Activated CD4-positive, alpha-beta T cell treated with anti-CD3 and anti-CD28 coated beads, Interleukin-2, amount 50 U/mL, for 24 hours (primary cell): ENCODE measurements at regions not wholly inside any gene's neighbourhood (a gene's known extent, or its start where the extent isn't known, plus 50 kb on each side); places are given as distances from the start of the nearest gene placed in this dataset.
"Not testable (repeated sequence)": the region's sequence is repeated elsewhere in the genome, so short reads cannot be mapped to it uniquely, and the experiment has no call there.

ENCODE experiments used
- DNase-seq, 2 donors: peaks; one replicate each; pipeline ENCODE4 v3.0.0-alpha.2; 2020; ENCODE audit warnings: low read depth in 1 of 2, low spot score in 1 of 2

DNA sequence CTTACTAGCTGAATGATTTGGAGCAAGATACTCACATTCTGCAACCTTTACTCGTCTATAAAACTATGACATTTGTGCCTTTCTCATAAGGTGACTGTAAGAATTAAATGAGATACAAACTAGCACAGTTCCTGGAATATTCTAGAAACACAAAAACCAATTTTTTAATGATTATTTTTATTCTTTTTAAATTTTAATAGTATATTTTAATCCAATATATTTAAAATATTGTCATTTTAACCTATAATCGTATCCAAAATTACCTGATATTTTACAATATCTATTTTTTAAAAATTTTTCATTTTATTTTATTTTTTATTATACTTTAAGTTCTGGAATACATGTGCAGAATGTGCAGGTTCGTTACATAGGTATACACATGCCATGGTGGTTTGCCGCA, 238.1 kb downstream of the OLFM4 start:
- no peak for DNase-seq

- DNase-seq: no peak
Measured at GRCh38 chr13:53269634-53270033, 241.0 kb downstream of the OLFM4 start.

DNA sequence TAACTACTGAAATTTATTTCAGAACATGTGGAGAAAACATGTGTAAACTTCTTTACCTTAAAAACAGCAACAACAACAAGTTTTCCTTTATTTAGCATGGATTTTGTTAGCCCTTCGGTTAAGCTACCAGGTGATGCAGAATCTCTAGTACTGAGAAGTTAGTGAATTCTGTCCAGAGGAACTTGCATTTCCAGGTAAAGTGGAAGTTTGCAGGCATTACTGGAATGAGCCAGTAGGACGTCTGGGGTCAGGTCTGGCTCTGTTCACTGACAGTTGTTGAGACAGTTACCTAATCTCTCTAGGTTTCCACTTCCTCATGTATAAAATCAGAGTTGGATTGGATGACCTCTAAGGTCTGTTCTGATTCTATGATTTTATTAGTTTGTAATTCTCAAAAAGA, 244.3 kb downstream of the OLFM4 start:
- DNase-seq: no peak

GRCh38 chr13:53276265-53276664, 247.7 kb downstream of the OLFM4 start:
- no peak for DNase-seq

GRCh38 chr13:53281677-53282076, 253.1 kb downstream of the OLFM4 start:
- no peak for DNase-seq

DNA sequence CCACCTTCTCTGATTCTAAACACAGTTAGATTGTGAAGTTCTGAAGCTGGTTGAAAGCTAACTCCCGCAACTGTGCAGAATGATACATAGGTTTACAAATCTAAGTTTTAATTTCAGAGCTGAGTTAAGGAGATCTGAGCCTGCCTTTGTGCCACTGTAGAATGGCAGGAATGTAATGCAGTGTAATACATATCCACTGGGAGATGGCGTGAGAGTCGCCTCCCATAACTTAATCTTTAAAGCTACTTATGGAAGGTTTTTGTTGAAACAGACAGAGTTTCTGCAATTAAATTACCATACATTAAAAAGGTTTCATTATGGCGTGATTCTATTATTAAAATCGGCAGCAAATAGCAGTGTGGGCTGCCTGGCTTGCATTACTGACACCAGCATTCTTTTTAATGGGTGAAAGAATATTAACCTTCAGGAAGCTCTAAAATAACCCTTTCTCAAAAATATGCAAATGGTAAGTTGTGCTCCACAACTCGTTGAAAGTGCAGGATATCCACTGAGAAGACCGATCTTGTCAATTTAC, 257.4 kb downstream of the OLFM4 start:
- no peak for DNase-seq

GRCh38 chr13:53298396-53298795, 269.8 kb downstream of the OLFM4 start:
- DNase-seq: no peak

DNA sequence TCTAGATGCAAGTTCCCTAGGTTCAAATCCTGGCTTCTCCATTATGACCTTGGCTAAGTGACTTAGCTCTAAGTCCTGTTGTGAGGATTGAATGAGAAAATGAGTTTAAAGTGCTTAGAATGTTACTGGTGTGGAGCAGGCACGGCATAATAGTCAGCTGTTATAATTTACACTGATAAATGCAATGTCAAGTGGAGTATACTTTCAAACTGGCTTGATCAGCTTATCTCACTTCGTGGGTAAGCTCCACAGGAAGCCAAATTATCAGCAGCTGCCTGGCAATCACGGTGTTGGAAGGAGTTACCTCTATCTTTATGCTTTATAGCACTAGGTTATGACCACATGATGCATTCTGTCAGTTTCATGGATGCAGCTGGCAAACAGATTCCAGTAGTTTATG, 272.8 kb downstream of the OLFM4 start:
- no peak for DNase-seq

GRCh38 chr13:53305419-53305818, 276.8 kb downstream of the OLFM4 start:
- DNase-seq: not testable (repeated sequence)

DNA sequence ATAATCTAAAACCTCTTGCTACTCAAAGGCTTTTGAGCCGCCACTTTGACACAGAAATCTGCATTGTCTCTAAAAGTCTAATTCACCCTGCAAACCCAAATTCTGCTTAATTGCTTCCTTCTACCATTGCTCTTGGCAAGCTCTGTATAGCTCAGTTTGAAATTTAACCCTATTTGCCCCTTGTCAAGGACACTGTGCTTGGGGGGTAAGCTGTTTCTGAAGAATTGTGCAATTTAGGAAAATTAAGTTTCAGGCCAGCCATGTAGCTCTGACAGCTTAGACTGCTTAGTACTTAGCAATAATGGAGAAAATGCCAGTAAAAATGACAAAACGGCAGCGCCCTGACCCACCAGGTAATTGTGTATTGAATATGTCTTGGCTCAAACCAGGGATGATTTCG, 282.2 kb downstream of the OLFM4 start:
- DNase-seq: no peak

DNA sequence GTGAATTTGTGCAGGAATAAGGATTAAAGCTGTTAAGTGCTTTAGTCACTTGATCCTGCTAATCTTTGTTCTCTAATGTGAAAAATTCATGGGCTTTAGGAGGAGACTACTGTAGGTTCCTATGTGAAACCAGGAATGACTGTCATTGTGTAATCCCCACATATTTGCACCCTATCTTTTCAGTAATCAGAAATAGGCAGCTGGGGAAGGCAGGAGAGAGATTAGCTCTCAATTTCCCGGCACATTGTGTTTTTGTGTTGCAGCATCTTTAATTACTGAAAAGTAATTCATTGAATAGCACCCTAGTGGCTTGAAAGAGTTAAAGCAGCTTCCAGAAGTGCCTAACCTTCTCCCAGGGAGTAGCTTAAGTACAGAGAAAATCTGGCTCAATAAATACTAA, 282.9 kb downstream of the OLFM4 start:
- DNase-seq: no peak

DNA sequence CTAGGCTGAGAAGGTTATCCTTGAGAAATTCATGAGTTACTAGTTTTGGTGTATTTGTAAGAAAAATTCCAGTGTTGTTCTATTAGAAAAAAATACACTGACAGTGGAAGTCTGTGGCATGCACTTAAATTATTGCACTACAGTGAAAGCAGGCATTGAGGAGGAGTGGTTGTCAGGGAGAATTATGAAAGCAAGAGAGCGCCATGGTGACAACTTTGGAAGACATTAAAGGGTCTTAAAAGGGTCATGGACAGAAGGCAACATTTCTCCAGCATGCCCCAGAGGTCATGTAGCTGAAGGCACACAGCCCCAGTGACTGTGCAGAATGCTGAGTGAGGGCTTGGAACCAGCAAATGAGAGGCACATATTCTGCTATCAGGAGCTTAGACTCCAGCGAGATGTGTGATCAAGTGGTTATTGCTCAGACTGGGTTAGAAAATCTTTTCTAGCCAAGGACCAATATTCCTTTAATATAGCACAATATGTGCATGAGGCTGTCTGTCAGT, 292.7 kb downstream of the OLFM4 start:
- no peak for DNase-seq

DNA sequence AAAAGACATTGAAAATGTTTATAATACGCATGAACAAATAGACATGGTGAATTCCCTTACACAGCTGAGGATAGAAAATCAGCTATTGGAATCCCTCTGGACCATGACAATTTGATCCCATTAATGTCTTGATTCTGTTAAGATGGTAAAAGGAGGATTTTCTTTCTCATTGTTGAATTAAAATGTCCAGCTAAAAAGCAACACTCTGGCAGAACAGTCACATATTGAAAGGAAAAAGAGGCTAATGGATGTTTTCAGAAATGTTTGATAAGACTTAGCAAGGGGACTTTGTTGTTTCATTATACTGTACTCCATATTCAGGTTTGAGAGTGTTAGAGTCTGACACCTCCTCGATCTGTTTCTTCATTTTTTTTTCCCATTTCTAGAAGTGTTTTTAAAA, 296.0 kb downstream of the OLFM4 start:
- DNase-seq: no peak

GRCh38 chr13:53326716-53327115, 298.1 kb downstream of the OLFM4 start:
- no peak for DNase-seq

- DNase-seq: no peak
Measured at GRCh38 chr13:53327680-53328315, 299.2 kb downstream of the OLFM4 start.

- DNase-seq: no peak
Measured at GRCh38 chr13:53336441-53337160, 308.0 kb downstream of the OLFM4 start.

DNA sequence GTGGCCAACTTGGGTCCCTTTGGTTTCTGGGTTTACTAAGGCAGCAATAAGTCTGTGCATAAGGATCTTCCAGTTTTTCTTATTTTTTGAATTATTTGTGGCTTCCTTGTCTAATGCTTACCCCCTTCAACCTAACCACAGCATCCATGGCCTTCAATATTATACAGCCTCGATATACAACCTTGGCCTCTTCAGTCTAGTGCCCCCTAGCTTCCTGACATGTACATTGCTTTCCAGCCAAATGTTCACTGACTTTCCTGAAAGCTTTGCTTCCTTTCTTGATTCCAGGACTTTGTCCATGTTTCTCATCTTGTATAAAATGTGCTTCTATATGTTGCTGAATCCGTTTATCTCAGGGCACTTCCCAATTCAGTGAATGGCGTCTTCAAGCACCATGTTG, 310.1 kb downstream of the OLFM4 start:
- no peak for DNase-seq

DNA sequence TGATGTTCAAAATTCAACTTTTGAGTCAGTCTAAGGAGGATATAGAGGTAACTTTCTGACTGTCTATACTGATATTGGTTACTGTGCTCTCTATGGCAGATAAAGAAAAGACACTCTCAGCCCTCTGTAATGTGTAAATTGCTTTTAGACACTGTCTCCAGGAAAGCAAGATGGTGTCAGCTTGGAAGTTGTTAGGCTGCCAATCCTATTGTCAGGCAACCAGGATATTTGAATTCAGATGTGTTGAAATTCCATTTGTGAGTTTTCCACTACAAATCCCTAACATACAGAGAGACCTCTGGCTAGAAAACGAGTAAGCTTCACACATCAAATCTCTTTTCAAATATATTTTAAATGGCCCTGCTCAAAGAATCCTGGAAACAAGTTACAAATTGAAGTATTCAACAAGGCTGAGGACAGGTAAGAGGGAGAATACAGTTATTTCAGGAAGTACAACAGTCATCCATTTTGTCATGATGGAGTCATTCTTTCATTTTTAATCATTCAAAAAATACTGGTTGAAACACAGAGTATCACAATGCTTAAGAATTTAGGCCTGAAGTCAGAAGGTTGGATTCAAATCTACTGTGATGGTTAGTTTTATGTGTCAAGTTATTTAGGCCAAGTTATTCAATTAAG, 312.0 kb downstream of the OLFM4 start:
- no peak for DNase-seq

- DNase-seq: no peak
Measured at GRCh38 chr13:53341144-53341510, 312.5 kb downstream of the OLFM4 start.

GRCh38 chr13:53342623-53343360, 314.2 kb downstream of the OLFM4 start:
- DNase-seq: no peak

GRCh38 chr13:53343361-53343744, 314.7 kb downstream of the OLFM4 start:
- no peak for DNase-seq
